NCI-H510A (cell line): ENCODE measurements at regions not wholly inside any gene's neighbourhood (a gene's known extent, or its start where the extent isn't known, plus 50 kb on each side); places are given as distances from the start of the nearest gene placed in this dataset.
"Not testable (repeated sequence)": the region's sequence is repeated elsewhere in the genome, so short reads cannot be mapped to it uniquely, and the experiment has no call there.

Experiments
- DNase-seq: peaks from one replicate; lab custom pipeline; 2025; lab: John Stamatoyannopoulos, UW

DNA sequence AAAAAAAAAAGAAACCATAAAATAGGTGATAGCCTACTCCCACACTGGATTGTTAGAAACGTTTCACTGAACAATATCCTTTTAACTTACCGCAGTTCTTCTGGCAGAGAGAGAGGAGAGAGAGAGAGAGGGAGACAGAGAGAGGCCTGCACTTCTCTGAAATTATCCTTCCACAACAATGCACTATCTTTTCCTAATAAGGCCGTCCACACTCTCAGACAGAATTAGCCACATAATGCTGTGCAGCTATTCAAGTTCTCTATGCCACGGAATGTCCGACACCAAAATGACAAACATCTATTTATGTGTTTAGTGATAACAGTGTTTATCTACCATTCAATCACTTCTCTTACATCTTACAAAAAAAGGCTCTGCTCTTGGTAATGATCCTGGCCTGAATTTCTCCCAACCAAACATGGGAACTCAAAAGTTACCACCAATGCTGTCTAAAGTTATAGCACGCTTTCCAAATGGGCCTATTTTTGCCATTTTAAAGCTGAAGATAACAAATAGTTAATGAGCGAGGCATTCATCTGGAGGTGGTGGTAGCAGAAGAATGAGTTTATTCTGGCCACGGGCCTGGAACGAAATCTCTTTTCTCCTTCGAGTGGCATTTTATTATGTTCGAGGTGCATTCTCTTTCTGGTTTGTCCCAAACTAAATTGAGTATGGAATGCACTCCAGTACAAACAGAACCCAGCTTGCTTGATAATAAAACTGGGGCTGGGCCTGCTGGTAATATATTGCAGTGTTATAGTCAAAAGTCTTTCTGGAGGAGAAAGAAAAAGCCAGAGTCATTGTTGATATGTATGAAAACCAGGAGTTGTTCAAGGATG, 160.2 kb upstream of the SVIL start:
- no peak for DNase-seq

DNA sequence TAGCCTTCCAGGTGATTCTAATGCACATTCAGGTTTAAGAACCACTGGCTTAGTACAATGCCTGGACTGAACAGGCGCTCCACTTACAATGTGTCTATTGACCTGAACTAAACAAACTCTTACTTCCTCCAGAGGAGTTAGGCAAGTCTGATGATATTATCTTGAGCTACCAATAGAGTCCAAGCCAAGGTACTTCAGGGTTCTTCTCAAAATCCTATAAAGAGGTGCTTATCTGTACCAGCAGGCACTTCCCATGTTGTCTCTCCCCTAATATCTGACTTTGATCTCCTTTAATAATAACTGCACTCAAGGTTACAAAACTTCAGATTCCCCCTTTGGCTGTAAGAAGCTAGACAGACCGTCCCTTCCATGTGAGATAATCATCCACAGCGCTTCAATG, 157.0 kb upstream of the SVIL start:
- no peak for DNase-seq

DNA sequence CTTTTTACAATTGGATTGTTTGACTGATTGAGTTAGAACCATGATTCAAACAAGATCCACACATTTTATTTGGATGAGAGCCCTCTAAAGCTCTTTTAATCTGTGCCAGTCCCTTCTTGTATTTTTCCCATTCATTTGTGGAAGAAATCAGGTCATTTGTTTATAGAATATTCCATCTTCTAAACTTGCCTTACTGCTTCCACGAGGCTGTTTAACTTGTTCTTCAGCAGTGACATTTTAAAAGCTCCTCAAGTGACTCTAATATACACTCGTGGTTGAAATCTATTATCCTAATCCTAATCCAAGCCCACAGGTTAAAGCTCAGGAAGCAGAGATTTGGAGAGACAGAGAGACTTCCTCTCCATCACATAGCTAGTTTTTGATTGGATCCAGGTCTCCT, 155.4 kb upstream of the SVIL start:
- DNase-seq: no peak

DNA sequence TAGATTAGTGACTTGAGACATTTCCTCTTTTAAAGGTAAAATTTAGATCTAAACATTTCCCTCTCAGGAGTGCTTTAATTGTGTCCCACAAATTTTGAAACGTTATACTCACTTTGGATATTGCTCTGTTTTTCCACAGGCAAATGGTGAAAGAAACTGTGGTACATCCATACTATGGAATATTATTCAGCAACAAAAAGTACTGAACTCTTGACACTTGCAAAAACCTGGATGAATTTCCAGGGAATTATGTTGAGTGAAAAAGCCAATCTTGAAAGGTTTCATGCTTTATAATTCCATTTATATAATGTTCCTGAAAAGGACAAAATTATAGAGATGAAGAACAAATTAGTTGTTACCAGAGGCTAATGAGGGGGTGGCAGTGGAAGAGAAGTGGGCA, 153.3 kb upstream of the SVIL start:
- DNase-seq: no peak

DNA sequence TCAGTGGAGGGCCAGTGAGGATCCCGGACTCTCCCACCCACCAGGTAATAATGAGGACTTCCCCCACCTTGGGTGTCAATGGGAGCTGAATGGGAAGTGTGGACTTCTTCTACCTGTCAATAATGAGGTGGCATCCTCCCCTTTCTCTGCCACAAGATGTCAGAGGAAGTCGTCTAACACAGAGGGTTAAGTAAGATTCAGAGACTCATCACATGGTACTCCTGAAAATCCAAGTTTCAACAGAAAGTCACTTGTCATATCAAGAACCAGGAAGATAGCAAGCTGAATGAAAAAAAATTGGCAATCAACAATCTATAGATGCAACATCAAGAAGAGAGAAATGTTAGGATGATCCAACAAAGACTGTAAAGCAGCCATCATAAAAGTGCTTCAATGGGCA, 150.9 kb upstream of the SVIL start:
- no peak for DNase-seq

DNA sequence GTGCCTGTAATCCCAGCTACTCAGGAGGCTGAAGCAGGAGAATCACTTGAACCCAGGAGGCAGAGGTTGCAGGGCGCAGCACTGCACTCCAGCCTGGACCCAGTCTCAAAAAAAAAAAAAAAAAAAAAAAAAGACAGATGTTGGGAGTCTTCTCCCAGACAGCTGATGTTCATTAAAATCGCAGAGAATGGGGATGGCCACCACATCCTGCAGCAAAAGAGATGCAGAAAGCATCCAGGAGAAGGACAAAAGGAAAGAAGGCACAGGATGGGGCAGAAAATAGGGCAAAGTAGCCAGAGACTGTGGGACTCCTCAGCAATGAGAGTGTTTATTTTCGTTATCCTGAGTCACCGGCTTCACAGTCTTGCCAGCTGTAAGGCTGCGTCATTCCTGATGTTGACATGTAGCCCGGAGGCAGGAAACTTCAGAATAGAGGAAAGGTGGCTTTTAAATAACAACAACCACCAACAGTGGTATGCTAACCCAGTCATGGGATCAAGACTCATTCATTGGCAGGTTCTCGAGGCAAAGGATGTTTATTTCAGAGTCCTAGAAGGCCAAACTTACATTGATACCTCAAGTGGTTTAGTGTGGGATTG, 149.5 kb upstream of the SVIL start:
- no peak for DNase-seq

DNA sequence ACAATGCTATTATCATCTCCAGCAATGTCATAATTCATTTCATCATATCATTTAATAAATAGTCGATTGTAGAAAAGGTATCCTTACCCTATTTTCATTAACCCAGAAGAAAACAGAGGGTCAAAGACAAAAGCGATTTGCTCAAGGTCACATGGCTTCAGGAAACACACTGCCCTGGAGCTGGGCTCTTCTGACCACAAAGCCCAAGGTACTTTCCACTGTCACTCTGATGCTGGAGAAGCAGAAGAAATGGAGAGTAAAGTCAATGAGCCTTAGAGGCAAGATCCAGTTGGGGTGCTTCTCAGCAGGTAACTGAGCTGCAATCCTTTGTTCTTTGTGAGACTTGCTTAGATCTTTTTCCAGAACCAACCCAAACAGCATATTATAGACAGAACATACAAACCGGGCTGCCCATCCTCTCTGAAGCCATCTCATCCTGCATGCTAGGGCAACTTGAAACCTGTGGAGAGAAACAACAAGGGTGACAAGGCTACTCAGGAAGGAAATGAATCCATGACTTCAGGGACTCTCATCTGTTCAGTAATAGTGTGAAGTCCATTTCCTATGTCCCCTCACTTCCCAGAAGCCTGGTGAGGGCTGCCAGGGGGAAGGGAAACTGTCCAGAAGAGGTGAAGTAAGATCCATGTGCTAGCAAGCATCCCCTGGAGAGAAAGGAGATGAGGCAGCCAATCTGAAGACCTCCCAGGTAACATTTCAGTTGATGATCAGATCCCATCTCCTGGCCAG, 148.6 kb upstream of the SVIL start:
- no peak for DNase-seq

DNA sequence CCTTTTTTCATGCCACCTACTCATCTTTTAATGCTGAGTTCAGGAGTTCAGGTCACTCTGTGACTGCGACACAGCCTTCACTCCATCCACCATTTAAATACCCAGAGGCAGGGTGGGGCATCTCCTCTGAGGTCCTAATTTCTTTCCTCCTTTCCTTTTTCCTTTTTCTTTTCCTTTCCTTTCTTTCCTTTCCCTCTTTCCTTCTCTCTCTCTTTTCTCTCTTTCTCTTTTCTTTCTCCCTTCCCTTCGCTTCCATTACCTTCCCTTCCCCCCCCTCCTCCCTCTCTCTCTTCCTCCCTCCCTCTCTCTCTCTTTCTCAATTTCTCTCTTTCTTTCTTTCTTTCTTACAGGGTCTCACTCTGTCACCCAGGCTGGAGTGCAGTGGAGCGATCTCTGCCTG, 145.9 kb upstream of the SVIL start:
- no peak for DNase-seq

DNA sequence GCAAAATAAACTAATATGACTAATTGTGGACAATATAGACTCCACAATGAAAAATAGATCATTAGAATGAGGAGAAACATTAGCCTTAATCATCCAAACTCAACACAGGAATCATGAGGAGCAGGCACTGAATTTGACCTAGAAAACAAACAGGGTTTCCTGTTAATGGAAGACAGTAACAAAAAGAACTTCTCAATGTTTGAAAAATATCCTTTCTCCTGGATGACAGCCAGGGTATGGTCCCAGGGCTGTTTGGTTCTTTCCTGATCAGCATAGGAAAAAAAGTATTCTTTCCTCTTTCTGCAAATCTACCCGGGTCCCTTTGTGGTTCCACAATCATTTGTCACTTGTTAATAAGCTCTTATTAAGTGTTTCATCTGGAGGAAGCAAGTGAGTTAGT, 145.3 kb upstream of the SVIL start:
- no peak for DNase-seq

DNA sequence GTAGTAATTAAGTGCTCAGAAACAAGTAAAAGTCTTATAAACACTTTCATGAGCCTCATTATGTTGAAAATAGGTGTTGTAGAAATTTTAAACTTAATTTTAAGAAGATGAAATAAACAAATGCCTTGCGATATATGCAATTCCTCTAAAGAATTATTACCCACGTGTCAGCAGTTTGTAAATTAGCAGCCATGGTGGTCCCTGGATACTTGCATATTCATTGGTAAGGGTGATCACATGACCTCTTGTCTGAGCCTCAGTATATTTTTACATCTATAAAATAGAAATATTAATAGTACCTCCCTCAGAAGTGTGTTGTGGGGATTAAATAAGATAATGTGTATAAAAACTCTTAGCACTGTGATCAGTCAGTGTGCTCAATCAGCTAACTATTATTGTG, 141.5 kb upstream of the SVIL start:
- DNase-seq: no peak

DNA sequence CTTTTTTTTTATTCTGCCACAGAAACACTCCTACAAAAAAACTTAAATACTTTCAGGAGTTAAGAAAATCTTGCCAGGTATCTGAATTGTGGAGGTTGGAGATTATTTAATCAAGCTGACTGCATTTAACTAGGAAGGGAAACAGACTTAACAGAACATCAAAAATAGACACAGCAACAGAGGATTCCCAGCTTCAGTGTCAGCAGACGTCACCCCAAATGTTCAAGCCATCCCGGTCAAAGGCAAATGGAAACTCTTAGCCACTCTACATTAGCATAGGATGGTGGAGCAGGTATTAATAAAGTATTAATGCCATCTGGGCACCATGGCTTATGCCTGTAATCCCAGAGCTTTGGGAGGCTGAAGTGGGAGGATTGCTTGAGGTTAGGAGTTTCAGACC, 139.7 kb upstream of the SVIL start:
- DNase-seq: no peak

DNA sequence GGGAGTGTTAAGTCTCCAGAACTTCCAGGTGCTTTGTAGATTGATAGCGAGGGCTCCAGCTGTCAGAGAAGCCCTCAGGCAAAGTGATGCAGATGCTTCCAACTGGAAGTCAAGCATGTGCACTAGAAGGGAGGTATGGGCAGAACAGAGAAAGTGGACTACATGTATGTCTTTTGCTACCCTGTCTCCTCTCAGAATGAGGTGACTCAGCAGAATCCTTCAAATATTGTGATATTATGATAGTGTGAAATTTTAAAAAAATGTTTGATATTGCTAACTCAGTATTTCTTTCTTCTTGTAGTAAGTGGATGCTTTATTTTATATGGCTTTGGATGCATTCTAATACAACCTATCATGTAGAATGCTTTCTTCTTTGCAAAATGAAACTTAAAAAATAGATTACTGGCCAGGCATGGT, 138.9 kb upstream of the SVIL start:
- DNase-seq: no peak

DNA sequence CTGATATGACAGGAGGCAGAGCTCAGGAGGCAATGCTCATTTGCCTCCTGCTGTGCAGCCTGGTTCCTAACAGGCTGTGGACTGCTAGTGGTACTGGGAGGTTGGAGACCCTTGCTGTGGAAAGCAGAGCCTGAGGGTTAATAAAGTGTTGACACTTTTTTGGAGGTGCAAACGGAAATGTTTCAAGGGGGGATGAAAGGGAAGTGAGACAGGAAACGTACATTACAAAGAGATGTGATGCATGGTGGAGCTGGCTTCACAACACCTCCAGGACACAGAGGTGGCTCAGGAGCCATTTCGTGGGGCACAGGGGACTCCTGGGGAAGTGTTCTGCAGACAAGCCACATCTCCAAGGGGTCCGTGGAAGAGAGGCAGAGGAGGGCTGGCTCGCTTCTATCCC, 137.6 kb upstream of the SVIL start:
- no peak for DNase-seq

DNA sequence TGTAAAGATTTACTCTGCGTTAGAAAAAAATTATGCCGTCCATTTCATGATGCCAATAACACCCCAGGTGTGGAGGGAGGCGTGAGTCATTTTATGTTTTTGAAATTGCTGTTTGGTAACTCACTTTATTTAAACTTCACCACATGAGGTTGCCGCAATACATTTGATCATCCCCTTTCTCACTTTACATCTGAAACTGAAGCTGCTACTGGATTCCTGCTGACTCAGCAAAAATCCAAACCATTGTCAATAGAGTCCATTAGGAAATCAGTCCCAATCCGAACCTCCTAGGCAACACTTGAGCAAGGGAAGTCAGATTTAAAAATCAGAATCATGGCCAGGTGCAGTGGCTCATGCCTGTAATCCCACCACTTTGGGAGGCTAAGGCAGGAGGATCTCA, 136.6 kb upstream of the SVIL start:
- DNase-seq: no peak

DNA sequence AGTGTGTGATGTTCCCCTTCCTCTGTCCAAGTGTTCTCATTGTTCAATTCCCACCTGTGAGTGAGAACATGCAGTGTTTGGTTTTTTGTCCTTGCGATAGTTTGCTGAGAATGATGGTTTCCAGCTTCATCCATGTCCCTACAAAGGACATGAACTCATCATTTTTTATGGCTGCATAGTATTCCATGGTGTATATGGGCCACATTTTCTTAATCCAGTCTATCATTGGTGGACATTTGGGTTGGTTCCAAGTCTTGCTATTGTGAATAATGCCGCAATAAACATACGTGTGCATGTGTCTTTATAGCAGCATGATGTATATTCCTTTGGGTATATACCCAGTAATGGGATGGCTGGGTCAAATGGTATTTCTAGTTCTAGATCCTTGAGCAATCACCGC, 134.5 kb upstream of the SVIL start:
- DNase-seq: not testable (repeated sequence)

DNA sequence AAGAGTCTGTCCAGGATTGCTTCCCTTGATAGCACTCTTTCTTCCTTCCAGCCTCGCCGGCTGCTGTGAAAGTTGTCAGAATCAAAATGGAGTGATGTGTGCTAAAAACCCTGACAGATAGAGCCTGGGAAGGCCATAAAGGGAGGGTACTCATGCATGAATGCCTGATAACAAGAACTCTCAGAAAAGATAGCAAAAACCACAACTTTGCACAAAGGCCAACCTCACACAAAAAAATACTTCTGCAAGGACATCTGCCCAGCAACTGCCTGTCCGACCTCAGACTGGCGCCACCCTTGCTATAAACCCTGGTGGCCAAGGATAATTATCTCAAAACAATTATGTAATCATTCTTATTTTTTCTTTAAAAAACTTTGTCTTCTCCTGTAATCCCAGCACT, 133.2 kb upstream of the SVIL start:
- DNase-seq: no peak

DNA sequence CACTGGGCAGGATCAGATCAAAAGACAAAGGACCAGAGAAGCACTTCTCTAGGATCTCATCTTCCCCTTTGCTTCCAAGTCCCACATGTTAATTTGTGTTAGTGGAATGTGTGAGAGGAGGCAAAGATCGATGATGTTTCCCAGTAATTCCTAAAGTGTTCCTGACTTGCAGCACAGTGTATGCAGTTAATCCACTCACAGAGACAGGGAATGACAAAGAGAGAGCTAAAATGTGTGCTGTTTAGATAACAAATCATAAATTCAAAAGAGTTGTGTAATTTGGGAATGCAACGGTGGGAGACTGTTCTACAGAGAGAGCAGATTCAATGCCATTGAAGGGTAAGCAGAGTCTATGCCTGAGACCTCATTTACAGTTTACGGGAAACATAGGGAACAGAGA, 132.0 kb upstream of the SVIL start:
- DNase-seq: no peak

DNA sequence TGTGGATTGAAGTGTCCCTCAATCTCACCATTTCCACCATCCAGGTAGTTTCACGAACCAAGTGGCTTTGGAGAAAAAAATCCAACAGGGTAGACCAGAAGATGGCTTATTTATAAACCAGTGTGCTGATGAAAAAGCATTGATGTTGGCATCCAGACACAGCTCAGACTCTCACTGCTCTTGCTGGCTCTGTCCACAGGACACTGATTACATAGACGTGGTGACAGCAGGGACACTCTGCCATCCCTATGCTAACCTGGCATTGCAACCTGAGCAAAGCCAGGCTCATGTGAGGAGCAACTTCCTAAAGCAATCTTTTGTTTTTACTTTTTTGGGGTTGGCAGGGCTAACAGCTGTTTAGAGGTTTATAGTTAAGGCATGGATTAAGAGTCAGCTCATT, 130.6 kb upstream of the SVIL start:
- DNase-seq: no peak

DNA sequence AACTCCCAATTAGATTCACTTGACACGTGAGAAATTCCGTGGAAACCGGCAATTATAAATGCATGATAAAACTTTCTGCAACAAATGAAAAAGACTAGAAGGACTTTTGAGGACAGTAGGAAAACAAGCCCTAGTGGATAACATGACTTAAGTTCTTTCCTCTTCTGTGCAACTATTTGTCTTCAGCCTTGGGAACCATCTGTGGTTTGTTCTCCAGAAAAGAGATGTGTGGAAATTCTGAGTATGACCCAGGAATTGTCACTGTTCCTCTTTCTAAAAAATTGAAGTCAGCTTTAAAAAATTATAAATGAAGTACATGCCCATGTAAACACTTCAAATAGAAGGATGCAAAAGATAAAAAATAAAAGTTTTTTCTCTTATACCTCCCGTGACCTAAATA, 128.6 kb upstream of the SVIL start:
- no peak for DNase-seq

DNA sequence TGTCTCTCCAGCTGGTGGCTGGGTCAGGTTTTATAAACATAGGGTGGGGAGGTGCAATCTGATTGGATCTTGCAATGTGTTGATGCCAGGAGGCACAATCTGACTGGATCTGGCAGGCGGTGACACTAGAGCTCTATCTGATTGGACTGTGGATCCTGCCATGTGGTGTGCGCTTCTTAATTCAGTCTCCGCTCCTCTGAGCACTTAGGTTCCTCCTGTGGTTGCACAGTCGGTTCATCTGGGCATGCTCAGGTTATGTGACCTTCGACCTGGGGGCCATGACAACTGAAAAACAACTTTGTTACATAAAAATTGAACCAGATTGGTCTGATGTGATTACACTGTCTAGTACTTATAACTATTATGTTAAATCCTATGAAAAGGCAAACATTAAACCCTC, 127.1 kb upstream of the SVIL start:
- no peak for DNase-seq

DNA sequence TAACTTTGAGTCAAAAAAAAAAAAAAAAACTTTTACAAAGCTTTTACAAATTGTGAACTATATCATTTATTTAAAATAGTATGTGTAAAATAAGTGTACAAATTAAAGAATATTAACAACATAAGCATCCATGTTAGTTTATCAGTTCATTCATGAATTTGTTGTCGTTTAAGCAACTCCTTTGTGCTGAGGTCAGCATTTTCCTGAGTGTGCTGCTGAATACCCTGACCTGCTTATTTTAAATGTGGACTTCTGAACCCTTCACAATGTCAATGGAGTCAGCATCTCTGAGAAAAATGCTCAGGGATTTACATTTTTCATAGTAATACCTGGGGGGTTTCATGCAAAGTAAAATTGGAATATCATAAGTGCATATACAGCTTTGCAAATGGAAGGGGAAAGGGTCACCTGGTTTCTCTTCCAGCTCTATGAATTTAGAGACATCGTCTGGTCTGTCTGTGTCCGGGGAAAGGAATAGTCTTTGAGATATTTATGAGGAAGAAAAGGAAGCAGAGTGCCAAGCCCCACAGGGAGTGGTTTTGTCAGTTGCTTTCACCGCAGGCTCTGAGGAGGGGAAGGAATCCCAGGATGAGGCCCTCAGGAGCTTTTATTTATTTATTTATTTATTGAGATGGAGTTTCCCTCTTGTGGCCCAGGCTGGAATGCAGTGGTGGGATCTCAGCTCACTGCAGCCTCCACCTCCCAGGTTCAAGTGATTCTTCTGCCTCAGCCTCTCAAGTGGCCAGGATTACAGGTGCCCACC, 125.5 kb upstream of the SVIL start:
- DNase-seq: no peak

DNA sequence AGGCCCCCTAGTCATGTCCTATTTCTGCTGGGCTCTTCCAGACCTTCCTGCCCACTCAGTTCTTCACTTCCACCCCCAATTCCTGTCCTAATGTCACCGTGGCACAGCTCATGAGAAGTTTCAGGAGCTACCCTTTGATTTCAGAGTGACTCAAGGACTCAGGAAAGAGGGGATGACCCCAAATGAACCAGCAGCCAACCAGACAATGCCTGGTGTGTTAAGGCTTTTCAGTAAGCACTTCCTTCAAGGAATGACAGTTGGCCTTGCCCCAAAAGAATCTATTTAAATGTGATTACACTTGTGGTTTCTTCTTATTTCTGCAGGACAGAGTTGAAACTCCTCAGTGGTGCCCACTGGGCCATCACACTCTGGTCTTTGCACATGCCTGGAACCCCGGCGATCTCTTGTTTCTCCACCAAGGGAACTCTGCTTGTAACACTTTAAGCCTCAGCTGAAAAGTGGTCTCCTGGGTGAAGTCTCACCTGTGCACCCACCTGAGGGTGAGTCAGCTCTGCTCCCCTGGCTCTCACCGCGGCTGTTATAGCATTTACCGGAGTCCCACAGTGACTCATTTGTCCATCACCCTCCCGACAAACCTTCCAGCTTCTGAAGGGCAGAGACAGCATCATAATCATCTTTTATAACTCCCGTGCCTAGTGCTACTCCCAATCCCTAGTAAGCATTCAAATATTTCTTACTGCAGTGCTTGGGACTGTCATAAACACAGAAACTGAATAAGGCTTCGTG, 123.0 kb upstream of the SVIL start:
- no peak for DNase-seq
